22Rv1 (cell line): ENCODE measurements at regions not wholly inside any gene's neighbourhood (a gene's known extent, or its start where the extent isn't known, plus 50 kb on each side); places are given as distances from the start of the nearest gene placed in this dataset.
"Not testable (repeated sequence)": the region's sequence is repeated elsewhere in the genome, so short reads cannot be mapped to it uniquely, and the experiment has no call there.

ENCODE experiments used
- H3K27ac ChIP-seq: fragments of 450-650 bp; 2 replicates; pipeline ENCODE4 v1.5.1; 2017
- ZFX ChIP-seq: fragments of 450-650 bp; IDR thresholded peaks from 2 replicates; pipeline ENCODE4 v1.6.1; 2017; ENCODE audit warnings: antibody characterized with exemption, borderline replicate concordance
- TF ChIP-seq, protein P1 (sequence below): fragments of 450-650 bp; IDR thresholded peaks from 2 replicates; pipeline ENCODE4 v1.5.1; 2017; ENCODE audit warnings: mild to moderate bottlenecking

DNA sequence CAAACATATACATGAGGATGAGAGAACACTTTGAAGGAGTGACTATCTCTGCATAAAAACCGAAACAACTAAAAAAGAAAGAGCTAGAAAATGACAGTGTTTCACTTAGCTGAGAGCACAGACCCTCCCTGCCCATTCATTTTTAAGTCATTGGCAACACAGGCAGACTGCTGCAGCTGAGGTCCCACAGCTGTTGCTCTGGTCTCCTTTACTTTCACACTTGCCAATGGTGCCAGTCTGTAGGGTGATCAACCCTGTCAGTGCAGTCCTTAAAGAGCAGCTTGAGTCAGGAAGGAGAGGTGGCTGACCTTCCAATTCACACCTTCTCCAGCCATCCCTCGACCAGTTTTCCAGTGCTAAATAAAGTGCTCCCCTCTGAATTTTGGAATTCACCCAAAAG, 508.3 kb upstream of the CCNG1 start:
- no peak overlapping the region for H3K27ac ChIP-seq
- TF ChIP-seq, protein P1, sequence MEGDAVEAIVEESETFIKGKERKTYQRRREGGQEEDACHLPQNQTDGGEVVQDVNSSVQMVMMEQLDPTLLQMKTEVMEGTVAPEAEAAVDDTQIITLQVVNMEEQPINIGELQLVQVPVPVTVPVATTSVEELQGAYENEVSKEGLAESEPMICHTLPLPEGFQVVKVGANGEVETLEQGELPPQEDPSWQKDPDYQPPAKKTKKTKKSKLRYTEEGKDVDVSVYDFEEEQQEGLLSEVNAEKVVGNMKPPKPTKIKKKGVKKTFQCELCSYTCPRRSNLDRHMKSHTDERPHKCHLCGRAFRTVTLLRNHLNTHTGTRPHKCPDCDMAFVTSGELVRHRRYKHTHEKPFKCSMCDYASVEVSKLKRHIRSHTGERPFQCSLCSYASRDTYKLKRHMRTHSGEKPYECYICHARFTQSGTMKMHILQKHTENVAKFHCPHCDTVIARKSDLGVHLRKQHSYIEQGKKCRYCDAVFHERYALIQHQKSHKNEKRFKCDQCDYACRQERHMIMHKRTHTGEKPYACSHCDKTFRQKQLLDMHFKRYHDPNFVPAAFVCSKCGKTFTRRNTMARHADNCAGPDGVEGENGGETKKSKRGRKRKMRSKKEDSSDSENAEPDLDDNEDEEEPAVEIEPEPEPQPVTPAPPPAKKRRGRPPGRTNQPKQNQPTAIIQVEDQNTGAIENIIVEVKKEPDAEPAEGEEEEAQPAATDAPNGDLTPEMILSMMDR = no peak
- TF ChIP-seq ZFX = no peak

DNA sequence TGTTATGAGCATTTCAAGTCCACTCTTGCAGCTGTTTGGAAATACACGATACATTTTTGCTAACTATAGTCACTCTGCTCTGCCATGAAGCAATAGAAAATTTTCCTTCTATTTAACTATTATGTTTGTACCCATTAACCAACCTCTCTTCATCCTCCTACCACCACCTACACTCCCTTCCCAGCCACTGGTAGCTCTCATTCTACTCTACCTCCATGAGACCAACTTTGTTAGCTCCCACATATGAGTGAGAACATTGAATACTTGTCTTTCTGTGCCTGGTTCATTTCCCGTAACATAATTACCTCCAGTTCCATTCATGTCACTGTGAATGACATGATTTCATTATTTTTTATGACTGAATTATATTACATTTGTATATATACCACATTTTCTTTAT, 505.9 kb upstream of the CCNG1 start:
- no peak overlapping the region for H3K27ac ChIP-seq
- TF ChIP-seq, protein P1 = no peak
- TF ChIP-seq ZFX = no peak

DNA sequence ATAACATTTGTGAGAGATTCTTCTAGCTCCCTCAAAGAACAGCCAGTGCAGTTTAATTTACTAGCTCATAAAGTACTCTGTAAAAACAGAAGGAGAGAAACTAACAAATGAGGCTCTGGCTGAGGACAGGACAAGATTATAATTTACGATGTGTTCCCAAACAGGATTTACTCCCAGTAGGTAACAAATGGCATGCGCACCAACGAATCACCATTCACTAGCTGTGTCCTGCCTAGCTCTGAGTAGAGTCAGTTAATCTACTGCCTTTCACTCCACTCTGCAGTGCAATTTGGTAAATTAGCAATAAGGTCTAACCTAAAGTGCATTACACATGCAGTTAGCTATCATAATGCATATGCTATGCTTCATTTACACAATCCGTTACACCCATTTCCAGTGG, 497.4 kb upstream of the CCNG1 start:
- TF ChIP-seq ZFX = no peak
- TF ChIP-seq, protein P1 = no peak

DNA sequence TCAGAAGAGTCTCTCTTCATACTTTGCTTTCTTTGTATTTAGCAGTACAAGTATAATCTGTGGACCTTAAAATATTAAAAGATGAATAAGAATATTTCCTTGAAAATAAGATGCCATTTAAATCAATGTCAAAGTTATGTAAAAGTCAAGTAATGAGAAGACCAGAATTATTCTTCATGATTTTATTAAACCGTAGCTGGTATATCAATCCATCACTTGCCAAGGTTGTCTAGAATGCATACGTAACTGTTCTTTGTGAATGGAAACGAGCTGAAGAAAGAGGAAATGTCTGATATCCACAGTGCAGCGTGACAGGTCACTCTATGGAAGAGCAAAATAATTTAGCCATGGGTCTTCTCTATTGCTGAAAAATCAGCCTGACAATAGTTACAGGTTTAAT, 488.7 kb upstream of the CCNG1 start:
- no peak for TF ChIP-seq ZFX
- TF ChIP-seq, protein P1 = no peak
- H3K27ac ChIP-seq = no peak overlapping the region

More for the DNA sequence above, 497.4 kb upstream of the CCNG1 start:
- no peak overlapping the region for H3K27ac ChIP-seq

DNA sequence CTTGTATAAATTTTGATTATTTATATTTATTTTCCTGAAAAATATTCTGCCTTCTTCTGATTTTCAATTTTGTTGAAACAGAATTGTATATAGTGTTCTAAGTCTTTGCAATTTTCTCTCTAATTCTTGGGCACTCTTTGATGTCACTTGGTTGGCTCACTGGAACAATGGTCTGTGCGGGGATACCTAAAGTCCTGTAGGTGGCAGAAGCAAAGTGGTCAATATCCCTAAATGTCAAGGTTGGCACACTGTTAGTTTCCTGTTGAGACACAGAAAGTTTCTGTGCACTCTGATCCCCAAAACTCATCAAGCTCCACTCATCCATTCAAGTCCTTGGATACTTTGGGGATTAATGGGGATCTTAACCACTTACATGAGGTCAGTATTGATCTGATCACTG, 480.8 kb upstream of the CCNG1 start:
- TF ChIP-seq, protein P1 = no peak
- no peak for TF ChIP-seq ZFX
- H3K27ac ChIP-seq = no peak overlapping the region

DNA sequence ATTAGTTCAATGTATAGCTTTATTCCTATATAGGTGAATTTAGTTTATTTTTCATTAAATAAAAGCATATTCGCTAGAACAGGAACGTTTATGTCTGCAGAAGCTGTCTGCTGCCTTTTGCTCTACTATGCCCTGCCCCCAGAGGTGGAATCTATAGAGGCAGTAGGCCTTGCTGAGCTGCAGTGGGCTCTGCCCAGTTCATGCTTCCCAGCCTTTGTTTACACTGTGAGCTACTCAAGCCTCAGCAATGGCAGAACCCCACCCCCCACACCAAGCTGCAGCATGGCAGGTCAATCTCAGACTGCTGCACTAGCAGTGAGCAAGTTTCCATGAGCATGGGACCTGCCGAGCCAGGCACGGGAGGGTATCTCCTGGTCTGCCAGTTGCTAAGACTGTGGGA, 473.3 kb upstream of the CCNG1 start:
- not testable (repeated sequence) for H3K27ac ChIP-seq

DNA sequence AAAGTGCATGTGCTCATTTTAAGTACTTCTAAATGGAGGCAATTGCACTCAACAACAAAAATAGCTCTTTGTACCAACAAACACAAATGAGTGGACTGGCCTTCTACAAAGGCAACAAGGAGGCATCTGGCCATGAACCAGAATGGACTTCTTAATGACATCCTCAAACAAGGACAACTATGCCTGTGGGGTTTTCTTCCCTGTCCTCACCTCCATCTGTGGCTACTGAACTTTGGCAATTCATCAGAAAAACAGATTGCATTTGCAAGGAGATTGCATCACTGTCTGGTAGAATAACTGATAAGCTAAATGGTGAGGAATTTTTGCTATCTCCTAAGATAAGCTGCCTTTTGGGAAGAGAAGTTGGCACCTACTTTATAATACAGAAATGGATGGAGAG, 447.3 kb upstream of the CCNG1 start:
- TF ChIP-seq, protein P1 = no peak
- no peak for TF ChIP-seq ZFX
- H3K27ac ChIP-seq = no peak overlapping the region

DNA sequence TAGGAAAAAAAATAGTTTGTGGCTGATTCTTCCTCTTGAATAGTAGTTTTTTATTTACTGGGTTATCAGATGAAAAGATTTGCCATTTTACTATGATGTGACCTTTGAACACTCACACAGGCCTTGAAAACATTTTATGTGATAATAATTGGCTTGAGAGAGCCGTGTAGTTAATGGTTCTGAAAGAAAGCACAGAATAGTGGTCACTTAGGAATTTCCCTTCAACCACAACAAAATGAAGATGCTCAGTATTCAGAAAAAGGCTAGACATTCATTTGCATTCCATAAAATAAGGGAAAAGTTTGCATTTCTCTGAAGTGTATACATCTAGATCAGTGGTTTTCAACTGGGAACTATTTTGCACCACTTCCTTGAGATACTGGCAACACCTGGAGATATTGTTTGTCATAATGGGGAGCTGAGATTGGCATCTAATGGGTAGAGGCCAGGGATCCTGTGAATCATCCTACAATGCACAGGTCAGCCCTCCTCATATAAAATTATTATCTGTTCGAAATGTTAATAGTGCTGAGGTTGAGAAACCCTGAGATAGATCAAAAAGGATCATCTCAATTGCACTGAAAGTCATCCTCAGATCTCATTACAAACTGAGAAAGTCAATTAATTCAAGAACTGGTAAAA, 446.4 kb upstream of the CCNG1 start:
- H3K27ac ChIP-seq = no peak overlapping the region
- TF ChIP-seq, protein P1 = no peak
